Neural progenitor cell (in vitro differentiated cells): ENCODE measurements at regions not wholly inside any gene's neighbourhood (a gene's known extent, or its start where the extent isn't known, plus 50 kb on each side); places are given as distances from the start of the nearest gene placed in this dataset.
A peak's percentile ranks its signal among the peaks of the same experiment; 100 is the strongest.
"Not testable (repeated sequence)": the region's sequence is repeated elsewhere in the genome, so short reads cannot be mapped to it uniquely, and the experiment has no call there.

Experiments used
- DNase-seq: peaks from one replicate; pipeline ENCODE4 v3.0.0-alpha.2; 2016; ENCODE audit warnings: low spot score
- H2AFZ ChIP-seq: fragments of 200-600 bp; sonication (generic); replicated peaks from 2 replicates; pipeline ENCODE4 v1.6.1; 2016; ENCODE audit warnings: antibody characterized with exemption
- H3F3A ChIP-seq: fragments of 200-600 bp; sonication (generic); 2 replicates; pipeline ENCODE4 v1.6.1; 2016; ENCODE audit warnings: antibody characterized with exemption, low read depth
- H3K27ac ChIP-seq: fragments of 200-600 bp; sonication (generic); 2 replicates; pipeline ENCODE4 v1.5.1; 2016; ENCODE audit warnings: mild to moderate bottlenecking
- H3K27me3 ChIP-seq: fragments of 200-600 bp; sonication (generic); 2 replicates; pipeline ENCODE4 v1.6.1; 2016; ENCODE audit warnings: mild to moderate bottlenecking, moderate library complexity
- H3K36me3 ChIP-seq: fragments of 200-600 bp; sonication (generic); 2 replicates; pipeline ENCODE4 v1.5.1; 2016
- H3K4me1 ChIP-seq: fragments of 200-600 bp; sonication (generic); 2 replicates; pipeline ENCODE4 v1.6.1; 2016; ENCODE audit warnings: mixed run types
- H3K4me2 ChIP-seq: fragments of 200-600 bp; sonication (generic); 2 replicates; pipeline ENCODE4 v1.6.1; 2016
- H3K4me3 ChIP-seq: fragments of 200-600 bp; sonication (generic); 2 replicates; pipeline ENCODE4 v1.5.1; 2016
- H3K79me2 ChIP-seq: fragments of 200-600 bp; sonication (generic); 2 replicates; pipeline ENCODE4 v1.6.1; 2016; ENCODE audit warnings: low read depth
- H3K9ac ChIP-seq: fragments of 200-600 bp; sonication (generic); 2 replicates; pipeline ENCODE4 v1.6.1; 2016
- H3K9me3 ChIP-seq: fragments of 200-600 bp; sonication (generic); 2 replicates; pipeline ENCODE4 v1.5.1; 2016; ENCODE audit warnings: low read depth
- H4K20me1 ChIP-seq: fragments of 200-600 bp; sonication (generic); 2 replicates; pipeline ENCODE4 v1.6.1; 2016; ENCODE audit warnings: low read depth
- H3K27ac Mint-ChIP-seq: 3 replicates; pipeline ENCODE4 v1.8.0; 2021; ENCODE audit warnings: mixed read lengths
- H3K27me3 Mint-ChIP-seq: 2 replicates; pipeline ENCODE4 v1.8.0; 2022; ENCODE audit warnings: low read depth, mild to moderate bottlenecking, inconsistent platforms, moderate library complexity, mixed read lengths; ENCODE audit not compliant: insufficient read depth
- H3K36me3 Mint-ChIP-seq: 3 replicates; pipeline ENCODE4 v1.8.0; 2021; ENCODE audit warnings: mixed read lengths
- H3K4me1 Mint-ChIP-seq: 3 replicates; pipeline ENCODE4 v1.8.0; 2021; ENCODE audit warnings: mixed read lengths
- H3K4me3 Mint-ChIP-seq: 3 replicates; pipeline ENCODE4 v1.8.0; 2021; ENCODE audit warnings: mild to moderate bottlenecking, moderate library complexity, mixed read lengths
- H3K9me3 Mint-ChIP-seq: 3 replicates; pipeline ENCODE4 v1.8.0; 2020; ENCODE audit warnings: mixed read lengths
- EZH2 ChIP-seq: fragments of 200-600 bp; sonication (generic); IDR thresholded peaks from 2 replicates; pipeline ENCODE4 v1.6.1; 2017; ENCODE audit warnings: antibody characterized with exemption, mild to moderate bottlenecking, moderate library complexity
- EZH2phosphoT487 ChIP-seq: fragments of 200-600 bp; sonication (generic); IDR thresholded peaks from 2 replicates; pipeline ENCODE4 v1.6.1; 2017; ENCODE audit warnings: antibody characterized with exemption
- TF ChIP-seq, protein P1 (sequence below): fragments of 200-600 bp; sonication (generic); IDR thresholded peaks from 2 replicates; pipeline ENCODE4 v1.5.1; 2017; ENCODE audit warnings: antibody characterized with exemption, mild to moderate bottlenecking

DNA sequence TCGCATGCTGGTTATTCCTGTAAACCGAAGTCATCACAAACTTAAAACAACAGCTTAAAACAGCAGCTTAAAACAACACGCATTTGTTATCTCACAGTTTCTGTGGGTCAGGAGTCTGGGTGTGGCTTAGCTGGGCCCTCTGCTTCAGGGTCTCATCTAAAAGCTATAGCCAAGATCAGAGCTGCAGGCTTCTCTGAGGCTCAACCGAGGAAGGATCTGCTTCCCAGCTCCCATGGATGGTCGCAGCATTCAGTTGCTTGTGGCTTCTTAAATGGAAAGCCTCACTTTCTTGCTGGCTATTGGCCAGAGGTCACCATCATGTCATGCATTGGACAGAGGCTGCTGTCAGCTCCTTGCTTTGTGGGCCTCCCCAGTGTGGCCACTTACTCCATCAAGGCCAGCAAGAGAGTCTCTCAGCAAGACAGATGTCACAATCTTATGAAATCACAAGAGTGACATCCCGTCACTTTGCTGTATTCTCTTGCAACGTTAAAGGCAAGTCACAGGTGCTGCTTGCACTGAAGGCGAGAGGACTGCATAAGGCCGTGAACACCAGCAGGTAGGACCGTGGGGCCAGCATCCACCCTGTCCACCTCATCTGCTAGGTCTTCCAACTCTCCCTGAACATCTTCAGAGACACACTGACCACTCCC, 117.9 kb upstream of the TNRC6C start:
- no peak overlapping the region for H3K27ac ChIP-seq
- H2AFZ ChIP-seq, result no peak overlapping the region
- H3K4me1 ChIP-seq, result no peaks in the 10 kb centered on the region
- no peaks in the 10 kb centered on the region for H4K20me1 ChIP-seq
- Mint-ChIP-seq H3K27ac (peak overlapping the region; percentile 53), H3K4me3 (no peak overlapping the region), H3K9me3 (no peaks in the 10 kb centered on the region), H3K36me3 (no peaks in the 10 kb centered on the region), H3K4me1 (peaks cover 11% of the 10 kb centered on the region), H3K27me3 (peaks cover 4% of the 10 kb centered on the region)
- H3K9me3 ChIP-seq, result no peaks in the 10 kb centered on the region
- DNase-seq, result no peak
- no peak for TF ChIP-seq EZH2
- TF ChIP-seq EZH2phosphoT487, result no peak
- TF ChIP-seq, protein P1, sequence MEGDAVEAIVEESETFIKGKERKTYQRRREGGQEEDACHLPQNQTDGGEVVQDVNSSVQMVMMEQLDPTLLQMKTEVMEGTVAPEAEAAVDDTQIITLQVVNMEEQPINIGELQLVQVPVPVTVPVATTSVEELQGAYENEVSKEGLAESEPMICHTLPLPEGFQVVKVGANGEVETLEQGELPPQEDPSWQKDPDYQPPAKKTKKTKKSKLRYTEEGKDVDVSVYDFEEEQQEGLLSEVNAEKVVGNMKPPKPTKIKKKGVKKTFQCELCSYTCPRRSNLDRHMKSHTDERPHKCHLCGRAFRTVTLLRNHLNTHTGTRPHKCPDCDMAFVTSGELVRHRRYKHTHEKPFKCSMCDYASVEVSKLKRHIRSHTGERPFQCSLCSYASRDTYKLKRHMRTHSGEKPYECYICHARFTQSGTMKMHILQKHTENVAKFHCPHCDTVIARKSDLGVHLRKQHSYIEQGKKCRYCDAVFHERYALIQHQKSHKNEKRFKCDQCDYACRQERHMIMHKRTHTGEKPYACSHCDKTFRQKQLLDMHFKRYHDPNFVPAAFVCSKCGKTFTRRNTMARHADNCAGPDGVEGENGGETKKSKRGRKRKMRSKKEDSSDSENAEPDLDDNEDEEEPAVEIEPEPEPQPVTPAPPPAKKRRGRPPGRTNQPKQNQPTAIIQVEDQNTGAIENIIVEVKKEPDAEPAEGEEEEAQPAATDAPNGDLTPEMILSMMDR, result no peak
- no peaks in the 10 kb centered on the region for H3K27me3 ChIP-seq
- H3K79me2 ChIP-seq, result no peaks in the 10 kb centered on the region
- no peak overlapping the region for H3K9ac ChIP-seq
- no peaks in the 10 kb centered on the region for H3F3A ChIP-seq
- H3K4me2 ChIP-seq, result no peak overlapping the region
- H3K4me3 ChIP-seq, result no peak overlapping the region
- H3K36me3 ChIP-seq, result no peaks in the 10 kb centered on the region

DNA sequence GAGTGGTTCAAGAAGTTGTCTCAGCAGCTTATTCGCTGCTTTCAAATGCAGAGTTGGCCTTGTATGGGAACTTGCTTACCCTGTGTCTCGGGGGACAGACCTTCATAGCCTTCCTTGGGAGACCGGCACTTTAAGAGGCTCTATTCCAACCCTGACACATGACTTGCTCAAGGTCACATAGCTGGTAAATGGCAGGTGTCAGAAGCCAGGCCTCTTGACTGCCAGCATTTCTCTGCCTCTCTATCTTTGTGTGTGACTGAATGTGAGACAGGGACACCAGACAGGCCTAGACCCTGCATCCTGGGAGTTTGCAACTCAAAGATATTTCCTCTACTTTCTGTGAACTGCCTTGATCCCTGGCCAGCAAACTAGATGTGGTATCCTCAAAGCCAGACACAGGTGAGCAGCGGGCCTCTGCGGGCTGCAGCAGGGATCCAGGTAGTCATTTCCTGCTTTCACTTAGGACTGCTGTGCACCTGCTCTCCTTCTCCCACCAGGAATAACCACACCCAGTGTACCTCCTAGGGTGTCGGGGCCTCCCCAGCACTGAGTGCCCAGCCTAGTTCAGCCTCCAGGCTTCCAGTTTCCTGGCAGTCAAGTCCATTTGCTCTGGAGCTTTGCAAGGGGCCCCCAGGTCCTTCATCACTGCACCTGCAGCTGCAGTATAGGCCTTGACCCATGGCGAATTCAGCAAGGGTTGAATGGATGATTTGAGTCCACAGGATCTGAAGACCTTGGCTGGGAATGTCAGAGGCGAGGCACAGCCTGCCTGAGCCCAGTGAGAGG, 116.6 kb upstream of the TNRC6C start:
- no peaks in the 10 kb centered on the region for H3K9me3 Mint-ChIP-seq
- TF ChIP-seq EZH2, result no peak
- TF ChIP-seq EZH2phosphoT487, result no peak
- TF ChIP-seq, protein P1, result no peak
- Histone ChIP-seq H3K27ac (no peak overlapping the region), H3K79me2 (no peaks in the 10 kb centered on the region), H3K27me3 (no peaks in the 10 kb centered on the region), H3K4me1 (no peaks in the 10 kb centered on the region), H3F3A (no peaks in the 10 kb centered on the region), H4K20me1 (no peaks in the 10 kb centered on the region), H3K36me3 (no peaks in the 10 kb centered on the region), H2AFZ (no peak overlapping the region), H3K4me2 (no peak overlapping the region), H3K4me3 (no peak overlapping the region), H3K9me3 (no peaks in the 10 kb centered on the region), H3K9ac (no peak overlapping the region)
- H3K27me3 Mint-ChIP-seq, result peaks cover 5% of the 10 kb centered on the region
- peaks cover 8% of the 10 kb centered on the region for H3K4me1 Mint-ChIP-seq
- no peak overlapping the region for H3K4me3 Mint-ChIP-seq
- no peak for DNase-seq
- H3K36me3 Mint-ChIP-seq, result no peaks in the 10 kb centered on the region
- H3K27ac Mint-ChIP-seq, result no peak overlapping the region

DNA sequence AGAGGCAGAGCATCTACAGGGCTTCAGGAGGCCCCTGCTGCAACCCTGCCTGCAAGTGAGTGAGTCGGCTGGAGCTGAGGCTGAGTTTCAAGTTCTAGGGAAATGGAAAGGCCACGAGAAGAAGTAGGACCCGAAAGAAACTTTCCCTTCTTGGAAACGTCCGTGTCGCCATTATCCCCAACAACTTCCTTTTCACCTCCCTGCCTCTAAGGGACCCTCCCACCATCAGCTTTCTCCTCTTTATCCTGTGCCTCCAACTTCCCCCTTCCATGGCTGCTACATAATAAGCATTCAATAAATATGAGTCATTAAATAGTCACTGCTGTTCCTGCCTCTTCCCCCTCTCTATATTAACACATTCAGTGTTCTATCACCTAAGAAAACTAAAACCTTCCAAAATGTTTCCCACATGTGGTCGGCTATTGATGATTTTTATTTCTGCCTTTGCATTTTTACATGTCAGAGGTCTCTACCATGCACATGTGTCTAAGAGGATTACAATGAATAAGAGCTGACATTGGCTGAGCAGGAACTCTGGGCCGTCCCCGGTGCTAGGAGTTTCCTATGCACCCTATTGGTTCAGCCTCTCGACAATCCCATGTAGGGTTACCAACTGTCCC, 115.9 kb upstream of the TNRC6C start:
- Histone ChIP-seq H3K4me3 (no peak overlapping the region), H2AFZ (no peak overlapping the region), H3K27ac (no peak overlapping the region), H3K4me1 (no peaks in the 10 kb centered on the region), H3K27me3 (no peaks in the 10 kb centered on the region), H4K20me1 (no peaks in the 10 kb centered on the region), H3K9me3 (no peaks in the 10 kb centered on the region), H3F3A (no peaks in the 10 kb centered on the region), H3K4me2 (no peak overlapping the region), H3K9ac (no peak overlapping the region), H3K79me2 (no peaks in the 10 kb centered on the region), H3K36me3 (no peaks in the 10 kb centered on the region)
- no peaks in the 10 kb centered on the region for H3K9me3 Mint-ChIP-seq
- H3K4me3 Mint-ChIP-seq, result no peak overlapping the region
- peaks cover 8% of the 10 kb centered on the region for H3K4me1 Mint-ChIP-seq
- H3K36me3 Mint-ChIP-seq, result no peaks in the 10 kb centered on the region
- peaks cover 5% of the 10 kb centered on the region for H3K27me3 Mint-ChIP-seq
- no peak overlapping the region for H3K27ac Mint-ChIP-seq
- TF ChIP-seq EZH2, result no peak
- TF ChIP-seq, protein P1, result no peak
- no peak for TF ChIP-seq EZH2phosphoT487
- DNase-seq, result no peak

DNA sequence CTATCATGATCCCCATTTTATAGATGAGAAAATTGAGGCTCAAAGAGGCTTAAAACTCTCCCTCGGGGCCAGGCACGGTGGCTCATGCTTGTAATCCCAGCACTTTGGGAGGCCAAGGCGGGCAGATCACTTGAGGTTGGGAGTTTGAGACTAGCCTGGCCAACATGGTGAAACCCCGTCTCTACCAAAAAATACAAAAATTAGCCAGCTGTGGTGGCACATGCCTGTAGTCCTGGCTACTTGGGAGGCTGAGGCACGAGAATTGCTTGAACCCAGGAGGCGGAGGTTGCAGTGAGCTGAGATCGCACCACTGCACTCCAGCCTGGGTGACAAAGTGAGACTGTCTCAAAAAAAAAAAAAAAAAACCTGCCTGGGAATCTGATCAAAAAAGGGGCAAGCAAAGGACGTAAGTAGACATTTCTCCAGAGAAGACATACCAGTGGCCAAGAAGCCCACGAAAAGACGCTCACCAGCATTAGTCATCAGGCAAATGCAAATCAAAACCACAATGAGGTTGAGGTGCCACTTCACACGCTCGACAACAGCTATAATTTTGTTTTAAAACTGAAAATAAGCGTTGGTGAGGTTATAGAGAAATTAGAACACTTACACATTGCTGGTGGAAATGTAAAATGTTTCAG, 115.1 kb upstream of the TNRC6C start:
- H3K4me2 ChIP-seq, H3K36me3 ChIP-seq, H3K9ac ChIP-seq, H3K4me3 ChIP-seq, H3K27ac ChIP-seq, H3K9me3 Mint-ChIP-seq, H3K4me1 ChIP-seq, H2AFZ ChIP-seq, H4K20me1 ChIP-seq, H3F3A ChIP-seq, H3K4me3 Mint-ChIP-seq, H3K27ac Mint-ChIP-seq, H3K79me2 ChIP-seq, H3K4me1 Mint-ChIP-seq, DNase-seq, H3K36me3 Mint-ChIP-seq, H3K27me3 ChIP-seq, H3K9me3 ChIP-seq, H3K27me3 Mint-ChIP-seq: not testable (repeated sequence)
